Stimulated activated CD4-positive, alpha-beta T cell treated with anti-CD3 and anti-CD28 coated beads, Interleukin-1b, Interleukin-23, amount 100 ng/mL, for 24 hours (primary cell): ENCODE measurements at regions not wholly inside any gene's neighbourhood (a gene's known extent, or its start where the extent isn't known, plus 50 kb on each side); places are given as distances from the start of the nearest gene placed in this dataset.

Experiments
- DNase-seq, 4 experiments: peaks; one replicate each; pipeline ENCODE4 v3.0.0-alpha.2; 2020; ENCODE audit warnings: low read depth in 4 of 4, low spot score in 1 of 4

DNA sequence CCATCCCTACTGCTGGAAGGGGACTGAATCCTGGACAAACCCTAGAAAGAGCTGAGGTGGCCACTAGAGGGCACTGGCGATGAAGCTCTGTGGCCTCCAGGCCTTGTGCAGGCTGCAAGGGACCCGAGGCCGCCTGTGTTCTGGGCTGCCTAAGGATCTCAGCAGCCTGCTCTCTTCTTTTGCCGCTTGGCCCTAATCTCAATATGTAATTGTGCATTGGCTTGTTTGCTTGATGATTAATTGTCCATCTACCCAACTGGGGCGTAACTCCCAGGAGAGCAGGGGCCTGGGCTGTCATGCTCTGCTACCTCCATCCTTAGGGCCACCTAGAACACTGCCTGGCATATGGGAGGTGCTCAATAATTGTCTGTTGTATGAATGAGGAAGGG is 73.8 kb downstream of the SYNE3 start:
- DNase-seq, result peak; percentile 53 to 68 (median 62)

DNA sequence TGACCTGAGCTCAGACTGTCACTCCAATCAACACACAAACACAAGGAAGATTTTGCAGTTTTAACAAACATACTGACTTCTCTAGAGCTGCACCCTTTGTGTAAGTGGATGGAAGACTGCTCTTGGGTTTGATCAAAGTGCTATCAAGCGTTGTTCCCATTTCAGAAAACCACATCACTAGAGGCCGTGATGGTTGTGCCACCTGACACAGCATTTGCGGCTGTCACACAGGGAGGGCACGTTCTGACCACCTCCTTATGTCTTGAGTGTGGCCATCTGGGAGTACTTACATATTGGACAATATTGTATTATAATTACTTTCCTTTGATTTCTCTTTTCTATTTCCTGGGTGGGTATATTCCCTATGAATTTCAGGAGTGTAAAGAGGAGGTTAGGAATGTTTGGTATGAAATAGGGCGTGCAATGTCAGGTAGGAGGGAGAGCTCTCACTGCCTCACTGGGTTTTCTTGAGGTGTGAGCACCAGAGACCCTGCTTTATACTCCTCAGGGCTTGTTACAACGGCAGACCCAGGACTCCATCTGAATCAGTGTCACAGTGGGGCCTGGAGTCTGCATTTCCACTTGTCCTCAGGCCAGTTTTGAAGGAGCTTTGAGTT is 74.3 kb downstream of the SYNE3 start:
- no peak for DNase-seq

DNA sequence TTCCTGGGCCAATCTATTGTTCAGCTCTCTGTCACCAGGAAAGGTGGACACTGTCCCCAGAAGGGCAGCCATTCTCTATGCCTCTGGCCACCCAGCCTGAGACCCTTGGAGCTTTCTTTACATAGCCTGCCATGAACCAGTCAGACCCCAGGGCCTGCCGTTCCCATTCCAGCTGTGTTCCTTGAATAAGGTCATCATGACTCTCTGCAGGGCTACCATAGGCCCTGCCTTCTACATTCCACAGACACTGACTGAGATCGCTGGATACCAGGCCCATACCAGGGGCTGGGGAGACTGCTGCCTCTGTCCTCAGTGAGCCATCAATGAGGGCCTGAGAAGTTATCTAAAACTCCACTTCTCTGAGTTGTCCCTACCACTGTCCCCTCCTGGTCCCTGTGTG is 75.5 kb downstream of the SYNE3 start:
- no peak for DNase-seq

DNA sequence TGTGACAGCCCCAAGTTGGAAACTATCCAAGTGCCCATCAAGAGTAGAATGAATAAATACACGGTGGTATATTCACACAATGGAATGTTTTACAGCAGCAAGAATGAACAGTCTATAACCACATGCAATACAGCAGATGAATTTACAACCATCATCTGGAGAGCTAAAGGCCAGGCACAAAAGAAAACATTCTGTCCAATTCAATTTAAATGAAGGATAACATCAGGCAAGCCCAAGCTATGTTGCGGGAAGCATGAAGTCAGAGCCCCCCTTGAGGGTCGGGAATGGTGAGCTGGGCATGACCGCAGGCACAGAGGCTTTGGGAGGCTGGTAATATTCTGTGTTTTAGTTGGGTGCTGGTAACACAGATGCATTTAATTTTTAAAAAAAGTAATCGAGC is 76.0 kb downstream of the SYNE3 start:
- DNase-seq, result no peak

DNA sequence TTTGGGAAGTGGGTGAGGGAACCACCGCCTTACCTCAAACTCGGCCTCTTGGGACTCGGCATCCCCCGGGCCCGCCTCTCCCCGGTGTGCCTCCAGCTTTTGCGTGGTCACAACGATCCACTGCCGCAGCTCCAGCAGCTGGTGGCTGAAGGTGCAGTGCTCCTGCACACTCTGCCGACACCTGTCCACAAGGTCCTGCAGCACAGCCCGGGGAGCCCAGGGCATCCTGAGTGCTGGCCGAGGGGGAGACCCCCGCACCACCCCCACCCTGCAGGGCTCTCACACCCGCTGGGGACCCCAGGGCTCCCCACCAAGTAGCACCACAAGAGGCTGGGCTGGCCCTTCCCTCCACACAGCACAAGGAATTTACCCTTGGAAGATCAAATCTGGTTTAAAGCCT is 76.6 kb downstream of the SYNE3 start:
- no peak for DNase-seq

DNA sequence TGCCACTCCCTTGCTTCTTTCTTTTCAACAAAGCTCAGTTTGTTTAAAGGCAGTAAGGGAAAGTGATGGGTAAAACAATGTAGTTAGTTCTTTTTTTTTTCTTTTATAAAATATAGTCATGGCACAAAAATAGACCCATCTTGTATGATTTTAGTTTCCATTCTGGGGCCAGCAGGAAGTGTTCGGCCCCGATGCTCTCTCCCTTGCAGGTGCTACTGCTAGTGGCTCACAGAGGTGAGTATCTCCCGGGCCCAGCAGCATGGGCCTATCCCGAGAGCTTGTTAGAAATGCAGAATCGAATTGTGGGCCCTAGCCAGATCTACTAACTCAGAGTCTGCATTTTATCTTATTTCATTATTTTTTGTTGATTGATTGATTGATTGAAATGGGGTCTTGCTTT is 78.7 kb downstream of the SYNE3 start:
- DNase-seq, result no peak

DNA sequence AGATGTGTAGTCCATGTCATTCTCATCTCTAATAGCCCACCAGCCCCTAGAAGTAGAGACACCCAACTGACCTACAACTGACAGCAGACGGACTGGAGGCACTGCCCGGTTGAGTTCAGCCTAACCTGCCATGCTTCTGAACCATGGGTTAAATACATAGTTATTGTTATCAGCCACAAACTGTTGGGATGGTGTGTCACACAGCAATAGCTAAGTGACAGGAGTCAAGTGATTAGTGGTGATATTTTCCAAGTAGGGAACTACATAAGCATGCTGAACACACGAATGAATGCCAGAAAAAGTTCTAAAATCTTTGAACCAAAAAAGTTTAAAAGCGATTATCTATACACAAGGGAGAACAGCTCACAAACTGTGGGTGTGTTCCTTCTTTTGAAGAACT is 80.1 kb downstream of the SYNE3 start:
- no peak for DNase-seq

DNA sequence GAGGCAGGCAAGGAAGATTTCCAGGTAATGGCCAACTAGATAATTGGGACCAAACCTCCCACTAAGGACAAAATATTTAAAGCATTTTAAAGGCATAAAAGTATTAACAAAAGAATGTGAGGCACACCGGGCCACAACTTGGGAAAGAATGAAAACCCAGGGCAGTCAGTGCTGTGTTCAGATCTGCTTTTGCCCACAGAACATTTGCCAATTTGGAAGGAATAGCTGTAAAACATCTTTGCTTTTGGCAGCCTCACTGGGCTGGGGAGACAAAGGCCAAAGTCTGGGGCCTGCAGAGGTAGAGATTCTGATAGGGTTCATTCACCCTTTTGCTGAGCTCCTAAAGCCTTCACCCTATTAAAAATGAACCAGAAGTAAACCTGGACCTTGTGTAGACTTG is 82.3 kb downstream of the SYNE3 start:
- DNase-seq, result no peak

DNA sequence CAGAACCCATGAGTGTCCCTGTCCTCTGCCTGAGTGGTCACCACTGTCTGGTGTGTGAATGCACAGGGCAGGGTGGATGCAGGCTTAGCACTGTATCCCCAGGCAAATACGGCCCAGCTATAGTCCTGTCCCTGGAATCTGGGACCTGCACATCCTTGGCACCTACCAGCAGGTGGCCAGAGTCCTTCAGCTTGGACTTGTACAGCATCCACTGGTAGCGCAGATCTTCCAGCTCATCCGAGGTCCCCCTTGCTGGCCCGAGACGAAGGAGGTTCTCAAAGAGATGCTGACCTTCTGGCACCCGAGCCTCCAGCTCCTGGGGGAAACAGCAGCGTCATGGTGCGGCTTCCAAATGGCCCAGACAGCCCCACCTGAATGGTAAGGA is 83.4 kb downstream of the SYNE3 start:
- no peak for DNase-seq

DNA sequence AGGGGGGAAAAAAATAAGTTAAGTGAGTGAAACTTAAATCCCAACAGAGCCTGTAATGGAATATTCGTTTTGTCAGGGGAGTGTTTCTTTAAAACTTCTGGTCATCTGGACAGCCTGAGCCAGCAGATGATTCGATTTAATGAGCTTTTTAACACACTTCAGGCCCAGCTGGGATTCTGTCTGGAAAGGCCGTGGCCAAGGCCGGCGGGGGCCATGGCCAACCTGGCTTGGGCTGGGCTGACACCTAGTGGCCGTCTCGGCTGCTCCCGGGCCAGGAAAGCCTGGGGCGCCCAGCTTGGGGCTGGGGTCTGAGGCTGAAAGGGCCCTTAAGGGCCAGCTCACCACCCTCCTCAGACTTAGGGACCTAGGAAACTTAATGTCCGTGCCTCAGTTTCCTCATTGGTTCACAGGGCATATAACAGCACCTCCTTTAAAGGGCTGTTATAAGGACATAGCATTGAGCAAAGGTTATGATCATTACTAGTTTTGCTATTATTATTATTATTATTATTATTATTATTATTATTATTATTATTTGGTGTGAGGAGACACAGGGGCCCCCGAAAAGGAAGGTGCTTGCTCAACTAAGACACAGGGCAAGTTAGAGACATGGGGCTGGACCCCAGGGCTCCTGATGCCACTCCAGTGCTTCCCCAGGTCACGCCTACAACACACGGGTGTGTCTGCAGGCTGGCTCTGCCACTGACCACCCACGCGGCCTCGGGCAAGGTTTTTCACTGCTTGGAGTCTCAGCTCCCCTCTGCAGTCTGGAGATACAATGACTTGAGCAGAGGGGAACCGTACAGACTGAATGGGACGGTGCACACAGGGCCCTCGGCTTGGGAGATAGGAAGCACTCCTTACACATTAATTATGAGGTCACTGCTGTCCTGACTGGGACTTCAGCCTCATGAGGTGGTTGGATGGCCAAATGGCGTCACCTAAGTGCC is 84.0 kb downstream of the SYNE3 start:
- DNase-seq, result no peak

DNA sequence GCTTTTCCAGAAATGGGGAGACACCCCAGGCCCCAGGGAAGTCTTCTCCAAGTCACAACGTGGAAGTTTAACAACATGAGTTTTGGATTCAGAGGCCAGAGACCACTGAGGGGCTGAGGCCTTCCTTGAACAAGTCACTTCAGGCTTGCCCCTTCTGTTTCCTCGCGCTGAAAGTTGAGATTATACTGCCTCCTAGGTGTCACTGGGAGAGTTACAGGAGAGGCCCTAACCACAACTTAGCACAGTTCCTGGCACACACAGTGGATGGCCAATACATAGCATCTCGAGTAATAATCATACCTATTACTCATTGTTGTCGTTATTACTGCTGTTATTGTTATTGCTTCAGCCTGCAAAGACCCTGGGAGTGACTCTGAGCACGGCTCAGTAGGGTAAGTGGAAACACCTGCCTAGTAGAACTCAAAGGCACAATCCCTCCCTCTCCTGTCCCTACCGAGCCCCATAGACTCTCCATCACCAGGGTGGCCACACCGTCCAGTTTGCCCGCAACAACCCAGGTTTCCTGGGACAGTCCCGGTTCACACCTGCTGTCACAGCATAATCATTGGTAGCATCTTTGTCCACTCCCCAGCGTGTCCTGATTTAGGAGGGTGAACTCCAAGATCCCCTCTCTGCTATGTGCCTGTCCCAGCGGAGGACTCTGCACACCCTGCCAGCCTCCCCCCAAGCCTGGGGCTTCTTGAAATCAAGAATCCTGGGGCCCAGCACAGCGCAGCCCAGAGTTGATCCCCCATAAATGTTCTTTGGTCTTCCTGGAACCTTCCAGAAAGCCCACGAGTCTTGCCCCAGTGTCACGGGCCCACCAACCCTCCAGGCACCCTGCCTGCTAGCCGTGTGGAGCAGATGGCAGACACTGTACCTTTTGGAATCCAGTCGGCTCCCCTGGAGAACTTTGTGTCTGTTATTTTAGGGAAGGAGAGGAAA is 85.0 kb downstream of the SYNE3 start:
- DNase-seq, result no peak

DNA sequence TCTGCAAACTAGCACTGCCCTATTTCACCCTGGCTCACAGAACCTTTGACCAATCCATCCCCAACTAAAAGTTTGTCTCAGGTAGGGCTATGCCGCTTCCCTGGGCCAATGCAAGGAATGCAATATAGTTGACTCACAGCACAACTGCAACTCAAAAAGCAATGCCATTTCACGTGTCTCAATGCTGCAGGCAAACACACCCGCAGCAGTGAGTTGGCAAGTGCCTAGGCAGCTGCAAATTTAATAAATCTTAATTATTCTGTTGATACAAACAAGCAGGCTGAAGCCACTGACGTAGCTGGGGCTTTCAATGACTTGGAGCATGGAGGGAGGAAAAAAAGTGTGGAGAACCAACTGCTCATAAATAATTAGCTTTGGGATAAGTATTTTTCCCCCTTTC is 87.9 kb downstream of the SYNE3 start:
- DNase-seq, result no peak

DNA sequence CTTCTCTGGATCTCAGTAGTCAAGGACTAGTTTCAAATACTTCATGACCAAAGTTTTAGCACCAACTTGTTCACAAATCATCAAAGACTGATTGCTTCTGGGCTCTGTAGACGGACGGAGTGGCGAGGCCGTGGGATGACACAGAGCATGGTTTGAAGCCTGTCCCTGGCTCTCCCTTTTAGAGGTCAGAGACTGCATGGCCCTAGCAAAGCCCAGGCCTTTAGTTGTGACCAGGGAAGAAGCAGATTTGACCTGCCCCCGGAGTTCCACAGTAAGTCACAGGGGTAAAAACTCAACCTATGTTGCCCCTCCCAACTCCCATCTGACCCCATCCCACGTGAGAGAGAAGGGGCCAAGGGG is 90.4 kb downstream of the SYNE3 start:
- no peak for DNase-seq

DNA sequence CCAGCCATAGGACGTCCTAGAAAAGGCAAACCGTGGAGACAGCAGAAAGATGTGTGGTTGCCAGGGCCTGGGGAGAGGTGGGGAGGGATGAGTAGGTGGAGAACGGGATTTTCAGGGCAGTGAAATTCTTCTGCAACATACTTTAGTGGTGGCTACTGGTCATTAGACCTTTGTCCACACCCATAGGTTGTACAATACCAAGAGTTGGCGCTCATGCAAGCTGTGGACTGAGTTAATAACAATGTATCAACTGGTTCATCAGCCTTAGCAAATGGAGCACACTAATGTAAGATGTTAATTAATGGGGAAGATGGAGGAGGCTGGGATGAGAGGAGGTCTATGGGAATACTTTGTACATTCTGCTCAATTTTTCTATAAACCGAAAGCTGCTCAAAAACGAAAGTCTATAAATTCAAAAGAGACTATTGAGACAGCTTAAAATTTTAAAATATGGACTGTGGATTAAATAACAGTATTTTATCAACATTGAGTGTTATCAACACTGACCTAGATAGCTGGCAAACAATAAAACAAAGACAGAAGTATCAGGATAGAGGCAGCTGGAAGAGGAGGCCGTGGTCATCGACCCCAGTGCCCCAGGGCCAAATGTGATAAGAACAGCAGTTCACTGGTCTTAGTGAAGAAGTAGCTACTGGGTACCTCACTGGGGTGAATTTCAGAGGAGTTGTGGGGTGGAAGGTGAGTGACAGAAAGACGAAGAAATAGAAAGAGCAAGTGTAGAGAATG is 90.9 kb downstream of the SYNE3 start:
- no peak for DNase-seq

DNA sequence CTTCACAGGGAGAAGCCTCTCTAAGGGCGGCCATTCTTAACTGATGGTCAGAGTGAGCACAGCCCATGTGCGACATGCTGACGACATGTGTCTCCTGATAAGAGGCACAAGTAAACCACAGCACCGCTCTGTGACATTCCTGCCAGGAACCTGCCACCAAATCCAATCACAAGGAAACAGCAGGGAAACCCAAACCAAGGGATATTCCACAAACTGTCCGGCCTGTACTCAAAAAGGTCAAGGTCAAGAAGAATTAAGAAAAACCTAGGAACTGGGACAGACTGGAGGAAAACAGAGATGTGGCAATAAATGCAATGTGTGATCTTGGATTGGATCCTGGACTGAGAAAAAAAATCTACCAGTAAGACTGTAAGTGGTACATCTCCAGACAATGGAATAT is 91.9 kb downstream of the SYNE3 start:
- DNase-seq, result no peak

DNA sequence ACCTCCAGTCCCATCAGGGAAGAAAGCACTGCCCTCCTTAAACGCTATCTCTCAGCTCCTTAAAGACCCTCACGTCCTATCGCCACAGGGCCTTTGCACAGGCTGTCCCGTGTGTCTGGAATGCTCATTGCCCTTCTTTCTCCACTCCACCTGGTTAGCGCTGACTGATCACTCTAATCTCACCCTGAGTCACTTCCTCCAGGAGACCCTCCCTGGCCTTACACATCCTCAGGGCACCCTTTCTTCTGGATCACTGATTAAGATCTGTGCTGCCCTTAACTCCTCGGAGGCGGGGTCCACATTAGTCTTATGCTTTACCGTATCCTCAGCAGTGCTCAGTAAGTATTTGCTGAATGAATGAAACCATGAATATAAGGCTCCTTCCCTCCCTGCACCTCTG is 94.7 kb downstream of the SYNE3 start:
- no peak for DNase-seq

DNA sequence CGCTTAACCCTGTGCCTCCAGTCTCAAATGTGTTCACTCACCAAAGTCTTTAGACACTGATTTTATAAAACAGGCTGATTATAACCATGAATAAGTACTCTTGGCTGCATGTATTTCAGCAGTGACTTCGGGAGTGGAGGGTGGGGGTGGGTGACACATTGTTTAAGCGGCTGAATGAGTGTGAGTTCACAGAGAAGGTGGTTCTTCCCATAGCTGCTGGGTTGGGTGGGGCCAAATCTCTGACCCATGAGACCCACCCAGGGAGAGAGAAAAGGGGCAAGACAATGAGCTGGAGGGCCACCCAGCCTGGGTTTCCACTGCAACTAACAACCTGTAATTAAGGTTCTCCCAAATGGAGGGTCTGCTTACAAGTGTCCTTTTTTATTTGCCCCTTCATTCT is 96.4 kb downstream of the SYNE3 start:
- no peak for DNase-seq

DNA sequence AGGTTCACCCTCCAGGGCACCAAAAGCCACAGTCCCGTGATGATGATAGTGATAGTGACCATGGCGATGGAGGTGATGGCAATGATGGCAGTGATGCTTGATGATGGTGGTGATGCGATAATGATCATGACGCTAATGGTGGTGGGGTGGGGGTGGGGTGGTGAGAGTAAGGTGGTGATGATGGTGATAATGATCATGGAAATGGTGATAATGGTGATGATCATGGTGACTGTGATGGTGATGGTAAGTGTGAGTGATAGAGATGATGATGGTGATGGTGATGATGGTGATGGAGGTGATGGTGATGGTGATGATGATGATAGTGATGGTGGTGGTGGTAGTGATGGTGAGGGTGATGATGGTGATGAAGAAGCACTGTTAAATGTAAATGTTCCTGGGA is 96.9 kb downstream of the SYNE3 start:
- DNase-seq, result no peak

DNA sequence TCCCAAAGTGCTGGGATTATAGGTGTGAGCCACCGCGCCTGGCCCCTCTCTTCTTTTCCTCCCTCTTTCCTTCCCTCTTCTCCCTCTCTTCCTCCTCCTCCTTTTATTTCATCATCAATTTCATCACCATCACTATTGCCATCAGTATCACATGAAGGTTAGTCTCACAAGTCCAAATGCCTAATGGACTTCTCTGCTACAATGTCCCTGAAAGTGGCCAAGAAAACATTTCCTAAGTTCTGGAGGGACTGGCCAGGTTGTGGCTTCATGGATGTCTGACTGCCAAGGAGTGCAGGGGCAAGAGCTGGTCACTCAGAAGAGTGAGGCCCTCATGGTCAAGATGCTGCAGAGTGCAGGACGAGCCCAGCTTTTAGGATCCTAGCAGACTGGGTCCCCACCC is 97.6 kb downstream of the SYNE3 start:
- no peak for DNase-seq

DNA sequence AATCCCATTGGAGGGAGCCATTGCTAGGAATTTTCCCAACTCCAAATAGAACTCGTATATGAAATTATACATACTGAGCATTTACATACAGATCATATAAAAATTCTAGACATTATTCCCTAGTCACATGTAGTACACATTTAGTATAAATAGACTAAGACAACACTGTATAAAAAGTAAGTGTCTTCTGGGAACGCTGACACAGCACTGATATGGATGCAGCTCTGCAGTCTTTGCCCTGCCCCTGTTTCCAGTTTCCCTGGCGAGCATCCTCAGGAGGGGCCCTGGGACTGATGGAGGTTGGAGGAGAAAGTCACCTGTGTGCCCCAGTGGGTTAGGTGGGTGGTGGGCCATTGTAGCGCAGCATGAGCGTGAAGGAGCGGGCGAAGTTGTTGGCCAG is 97.8 kb upstream of the CLMN start:
- no peak for DNase-seq

DNA sequence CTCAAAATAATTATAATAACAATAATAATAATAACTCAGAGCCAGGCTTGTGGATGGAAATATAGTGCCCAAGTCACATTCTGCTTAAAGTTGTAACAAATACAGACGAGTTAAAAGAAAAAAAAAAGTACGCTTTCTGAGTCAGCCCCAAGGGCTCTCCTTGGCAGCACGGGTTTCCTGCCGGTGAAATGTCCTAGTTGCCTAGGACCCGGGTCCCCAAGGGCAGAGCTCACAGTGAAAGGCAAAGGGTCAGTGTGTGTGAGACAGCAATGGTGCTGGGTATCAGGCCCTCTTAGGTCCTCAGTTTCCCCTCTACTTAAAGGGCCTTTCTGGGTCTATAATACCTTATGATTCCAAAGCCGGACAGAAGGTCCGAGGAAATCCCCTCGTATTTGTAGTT is 96.3 kb upstream of the CLMN start:
- DNase-seq, result no peak
